ENCODE measurements at regions not wholly inside any gene's neighbourhood (a gene's known extent, or its start where the extent isn't known, plus 50 kb on each side); places are given as distances from the start of the nearest gene placed in this dataset.

DNA sequence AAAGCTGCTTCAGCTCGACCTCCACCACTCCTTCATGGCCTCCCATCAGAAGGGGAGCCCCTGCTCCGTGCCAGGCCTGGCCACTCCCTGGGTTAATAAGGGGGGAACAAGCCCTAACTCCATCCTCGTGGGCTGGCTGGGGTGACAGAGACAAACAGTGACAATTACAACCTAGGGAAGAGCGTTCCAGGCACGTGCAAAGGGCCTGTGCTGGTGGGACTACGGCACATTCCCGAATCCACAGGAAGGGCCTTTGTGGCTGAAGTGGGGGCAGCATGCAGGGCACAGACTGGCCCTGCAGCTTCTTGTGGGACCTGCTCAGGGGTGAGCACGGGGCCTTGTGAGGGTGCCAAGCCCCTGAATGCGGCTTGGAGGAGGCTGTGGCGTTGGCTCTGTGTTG lies 157.4 kb downstream of the C9orf50 start:
- Histone ChIP-seq H3K4me1 (peaks cover 27 to 37% (median 33%) of the 10 kb centered on the region in 3 donors), H3K36me3 (no peaks in the 10 kb centered on the region), H3K27me3 (no peaks in the 10 kb centered on the region), H3K9me3 (no peaks in the 10 kb centered on the region), H3K4me3 (no peak overlapping the region), H3K27ac (no peak overlapping the region)
- 90 to 93% methylated on average over 10 of the region's 10 CpGs for WGBS, 2 donors
- TF ChIP-seq, protein P1, sequence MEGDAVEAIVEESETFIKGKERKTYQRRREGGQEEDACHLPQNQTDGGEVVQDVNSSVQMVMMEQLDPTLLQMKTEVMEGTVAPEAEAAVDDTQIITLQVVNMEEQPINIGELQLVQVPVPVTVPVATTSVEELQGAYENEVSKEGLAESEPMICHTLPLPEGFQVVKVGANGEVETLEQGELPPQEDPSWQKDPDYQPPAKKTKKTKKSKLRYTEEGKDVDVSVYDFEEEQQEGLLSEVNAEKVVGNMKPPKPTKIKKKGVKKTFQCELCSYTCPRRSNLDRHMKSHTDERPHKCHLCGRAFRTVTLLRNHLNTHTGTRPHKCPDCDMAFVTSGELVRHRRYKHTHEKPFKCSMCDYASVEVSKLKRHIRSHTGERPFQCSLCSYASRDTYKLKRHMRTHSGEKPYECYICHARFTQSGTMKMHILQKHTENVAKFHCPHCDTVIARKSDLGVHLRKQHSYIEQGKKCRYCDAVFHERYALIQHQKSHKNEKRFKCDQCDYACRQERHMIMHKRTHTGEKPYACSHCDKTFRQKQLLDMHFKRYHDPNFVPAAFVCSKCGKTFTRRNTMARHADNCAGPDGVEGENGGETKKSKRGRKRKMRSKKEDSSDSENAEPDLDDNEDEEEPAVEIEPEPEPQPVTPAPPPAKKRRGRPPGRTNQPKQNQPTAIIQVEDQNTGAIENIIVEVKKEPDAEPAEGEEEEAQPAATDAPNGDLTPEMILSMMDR (IDR thresholded peaks at IDR 0.05), result no peak
- no peak for ATAC-seq
- intact Hi-C loops (cut with DNase I), result no loop called here
- FAIRE-seq, result no peak
- DNase-seq, result no peak

DNA sequence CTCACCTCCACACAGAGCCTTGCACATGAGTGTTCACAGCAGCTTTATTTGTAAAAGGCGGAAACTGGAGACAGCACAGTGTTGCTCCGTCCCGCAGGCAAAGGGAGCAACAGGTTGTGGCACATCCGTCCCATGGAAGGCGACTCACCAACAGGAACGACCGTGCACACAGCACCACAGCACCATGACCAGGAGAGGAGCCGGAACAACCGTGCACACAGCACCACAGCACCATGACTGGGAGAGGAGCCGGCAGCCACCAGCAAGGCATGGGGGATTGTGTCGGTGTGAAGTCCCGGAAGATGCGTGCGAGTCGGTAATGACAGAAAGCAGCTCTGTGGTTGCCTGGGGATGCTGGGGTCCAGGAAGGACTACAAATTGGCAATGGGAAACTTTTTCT lies 158.5 kb downstream of the C9orf50 start:
- peaks cover 26 to 36% (median 31%) of the 10 kb centered on the region in 3 donors for H3K4me1 ChIP-seq
- H3K27ac ChIP-seq, result no peak overlapping the region
- DNase-seq, result no peak
- 95 to 96% methylated on average over 15 of the region's 15 CpGs for WGBS, 2 donors
- ATAC-seq, result no peak
- no peaks in the 10 kb centered on the region for H3K27me3 ChIP-seq
- TF ChIP-seq, protein P1 (IDR thresholded peaks at IDR 0.05), result no peak
- no peaks in the 10 kb centered on the region for H3K36me3 ChIP-seq
- H3K4me3 ChIP-seq, result no peak overlapping the region
- FAIRE-seq, result no peak
- intact Hi-C loops (cut with DNase I), result no loop called here
- no peaks in the 10 kb centered on the region for H3K9me3 ChIP-seq

DNA sequence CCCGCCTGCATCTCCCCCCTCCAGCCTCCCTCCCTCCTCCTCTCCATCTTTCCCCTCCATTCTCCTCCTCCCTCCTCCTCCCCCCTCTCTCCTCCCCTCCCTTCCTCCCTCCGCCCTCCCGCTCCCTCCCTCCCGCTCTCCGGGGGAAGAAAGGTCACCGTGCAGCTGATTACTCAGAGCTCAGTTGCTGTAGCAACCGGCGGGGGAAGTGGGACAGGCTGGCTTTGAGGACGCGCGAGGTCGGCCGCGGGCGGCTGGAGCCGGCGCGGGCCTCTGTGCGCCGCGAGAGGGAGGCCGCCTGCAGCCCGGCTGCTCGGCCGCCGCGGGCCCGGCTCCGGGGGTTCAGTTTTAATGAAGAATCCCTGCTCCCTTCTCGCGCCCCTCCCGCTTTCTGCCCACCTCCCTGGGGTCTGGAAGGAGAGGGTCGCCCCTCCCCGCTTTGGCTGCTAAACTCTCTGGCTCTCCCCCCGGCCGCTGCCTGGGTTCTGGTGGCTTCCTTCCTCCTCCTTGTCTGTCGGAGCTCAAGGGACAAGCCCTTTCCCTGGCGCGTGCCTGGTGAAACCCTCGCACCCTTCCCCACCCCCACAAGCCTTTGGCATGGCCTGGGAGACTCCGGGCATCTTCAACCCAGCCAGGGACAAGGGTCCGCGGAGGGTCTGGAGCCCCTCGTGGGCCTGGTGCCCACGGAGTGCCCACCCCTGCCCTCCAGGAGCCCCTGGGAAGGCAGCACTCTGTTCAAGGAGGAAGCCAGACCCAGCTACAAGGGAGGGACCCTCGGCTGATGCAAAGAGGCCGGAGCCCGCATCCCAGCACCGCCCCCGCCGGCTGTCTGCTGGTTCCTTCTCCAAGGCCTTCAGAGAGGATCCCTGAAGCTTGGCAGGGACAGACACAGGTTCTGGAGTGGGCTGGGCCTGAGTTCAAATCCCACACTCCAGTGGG lies 160.3 kb downstream of the C9orf50 start:
- peak; percentile 91 to 99 (median 98) for DNase-seq
- H3K4me3 ChIP-seq, result peak overlapping the region; percentile 12 to 49 (median 28)
- intact Hi-C loops (cut with DNase I), result no loop called here
- H3K27me3 ChIP-seq, result no peaks in the 10 kb centered on the region
- peak overlapping the region; percentile 95 to 99 (median 98) for H3K27ac ChIP-seq
- no peaks in the 10 kb centered on the region for H3K9me3 ChIP-seq
- ATAC-seq, result peak; percentile 89 to 95 (median 92)
- peaks cover 17 to 26% (median 25%) of the 10 kb centered on the region in 3 donors for H3K4me1 ChIP-seq
- whole genome bisulfite sequencing, 2 donors, result 5 to 6% methylated on average over 40 to 51 of the region's 51 CpGs
- FAIRE-seq, result no peak
- no peaks in the 10 kb centered on the region for H3K36me3 ChIP-seq
- TF ChIP-seq, protein P1 (IDR thresholded peaks at IDR 0.05), result no peak

DNA sequence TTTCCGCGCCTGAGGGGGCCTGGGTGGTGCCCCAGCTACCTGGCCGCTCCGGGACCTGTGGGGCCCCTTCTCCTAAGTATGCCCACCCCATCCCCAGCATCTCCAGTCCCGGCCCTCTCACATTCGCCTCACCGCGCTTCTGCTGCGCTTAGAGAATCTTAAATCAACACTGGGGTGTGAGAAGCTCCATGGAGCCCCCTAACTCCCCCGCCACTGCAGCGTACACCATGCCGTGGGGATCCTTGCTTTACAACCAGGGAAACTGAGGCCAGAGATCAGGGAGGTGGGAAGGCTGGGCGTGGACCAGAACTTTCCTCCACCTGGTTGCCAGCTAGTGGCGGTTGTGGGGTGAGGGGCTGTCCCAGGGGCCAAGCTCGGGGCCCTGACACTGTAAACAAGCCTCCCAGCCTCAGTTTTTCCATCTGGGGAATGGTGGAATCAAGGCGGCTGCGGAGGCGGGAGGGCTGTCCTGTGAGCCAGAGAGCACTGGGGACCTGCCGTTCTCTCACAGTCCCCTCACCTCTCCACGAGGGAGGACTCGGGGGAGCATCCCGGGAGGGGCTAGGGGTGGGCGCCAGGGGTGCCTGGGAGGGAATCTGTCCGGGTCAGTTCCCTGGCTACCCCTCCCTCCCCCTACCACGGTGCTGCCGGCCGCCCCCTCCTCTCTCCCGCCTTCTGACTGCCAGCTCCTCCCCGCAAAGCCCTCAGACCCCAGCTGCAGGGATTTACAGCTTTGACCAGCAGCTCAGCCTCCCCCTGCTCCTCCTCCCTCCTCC lies 161.2 kb downstream of the C9orf50 start:
- TF ChIP-seq, protein P1 (IDR thresholded peaks at IDR 0.05), result no peak
- Histone ChIP-seq H3K27me3 (no peaks in the 10 kb centered on the region), H3K36me3 (no peaks in the 10 kb centered on the region), H3K9me3 (no peaks in the 10 kb centered on the region), H3K27ac (peak overlapping the region; percentile 39 to 63 (median 58)), H3K4me3 (no peak overlapping the region), H3K4me1 (peaks cover 17 to 26% (median 25%) of the 10 kb centered on the region in 3 donors)
- ATAC-seq, result peak; percentile 10 to 30 (median 20)
- no peak for DNase-seq
- 25 to 56% methylated on average over 21 to 29 of the region's 29 CpGs for WGBS, 2 donors
- intact Hi-C loops (cut with DNase I), result no loop called here
- no peak for FAIRE-seq
